ENCODE measurements at regions not wholly inside any gene's neighbourhood (a gene's known extent, or its start where the extent isn't known, plus 50 kb on each side); places are given as distances from the start of the nearest gene placed in this dataset.

DNA sequence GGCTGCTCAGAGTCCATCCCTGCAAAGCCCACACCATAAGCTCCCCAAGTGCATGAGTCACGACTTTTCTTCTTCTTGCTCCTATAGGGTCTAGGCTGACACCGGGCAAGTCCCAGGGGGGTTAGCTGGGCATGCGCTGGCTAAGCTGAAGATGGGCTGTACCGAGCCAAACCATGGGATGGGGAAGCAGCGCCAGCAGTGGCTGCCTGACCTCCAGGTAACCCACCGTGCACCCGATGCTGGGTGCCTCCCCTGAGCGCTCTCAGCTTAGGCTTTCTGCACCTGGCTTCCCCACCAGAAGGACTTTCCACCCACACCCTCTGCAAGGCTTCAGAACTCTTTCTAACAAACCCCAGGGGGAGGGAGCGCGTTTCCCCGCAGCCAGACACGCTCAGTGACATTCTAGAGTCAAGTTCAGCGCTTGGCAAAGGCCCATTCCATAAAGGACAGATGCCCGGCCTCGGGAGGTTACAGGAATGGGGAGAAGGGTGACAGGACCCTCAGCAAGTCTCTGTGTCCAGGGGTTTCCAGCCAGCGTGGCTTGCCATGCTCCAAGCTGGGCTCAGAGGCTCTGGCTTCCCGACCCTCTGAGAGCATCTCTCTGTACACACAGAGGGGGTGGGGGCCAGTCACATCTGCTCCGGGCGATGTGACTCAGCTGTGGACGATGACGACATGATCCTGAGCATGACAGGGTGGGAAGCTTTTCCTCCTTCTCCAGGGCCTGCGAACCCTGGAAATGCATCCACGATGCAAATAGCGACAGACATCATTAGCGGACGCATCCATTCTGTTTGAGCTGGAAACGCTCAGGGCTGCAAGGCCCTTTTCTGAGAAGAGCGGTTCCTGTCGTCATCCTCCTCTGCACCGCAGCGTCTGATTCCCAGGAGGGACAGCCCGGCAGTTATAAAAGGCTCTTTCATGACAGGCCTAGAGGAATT, 107.8 kb downstream of the SIK1 start:
- TF ChIP-seq, protein P1, sequence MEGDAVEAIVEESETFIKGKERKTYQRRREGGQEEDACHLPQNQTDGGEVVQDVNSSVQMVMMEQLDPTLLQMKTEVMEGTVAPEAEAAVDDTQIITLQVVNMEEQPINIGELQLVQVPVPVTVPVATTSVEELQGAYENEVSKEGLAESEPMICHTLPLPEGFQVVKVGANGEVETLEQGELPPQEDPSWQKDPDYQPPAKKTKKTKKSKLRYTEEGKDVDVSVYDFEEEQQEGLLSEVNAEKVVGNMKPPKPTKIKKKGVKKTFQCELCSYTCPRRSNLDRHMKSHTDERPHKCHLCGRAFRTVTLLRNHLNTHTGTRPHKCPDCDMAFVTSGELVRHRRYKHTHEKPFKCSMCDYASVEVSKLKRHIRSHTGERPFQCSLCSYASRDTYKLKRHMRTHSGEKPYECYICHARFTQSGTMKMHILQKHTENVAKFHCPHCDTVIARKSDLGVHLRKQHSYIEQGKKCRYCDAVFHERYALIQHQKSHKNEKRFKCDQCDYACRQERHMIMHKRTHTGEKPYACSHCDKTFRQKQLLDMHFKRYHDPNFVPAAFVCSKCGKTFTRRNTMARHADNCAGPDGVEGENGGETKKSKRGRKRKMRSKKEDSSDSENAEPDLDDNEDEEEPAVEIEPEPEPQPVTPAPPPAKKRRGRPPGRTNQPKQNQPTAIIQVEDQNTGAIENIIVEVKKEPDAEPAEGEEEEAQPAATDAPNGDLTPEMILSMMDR (conservative IDR thresholded peaks at IDR 0.05; ENCODE audit: low read length) = no peak
- no peak for TF ChIP-seq EZH2phosphoT487 (IDR thresholded peaks at IDR 0.05; ENCODE audit: borderline replicate concordance, low read depth, low read length)
